ENCODE measurements at regions not wholly inside any gene's neighbourhood (a gene's known extent, or its start where the extent isn't known, plus 50 kb on each side); places are given as distances from the start of the nearest gene placed in this dataset.

DNA sequence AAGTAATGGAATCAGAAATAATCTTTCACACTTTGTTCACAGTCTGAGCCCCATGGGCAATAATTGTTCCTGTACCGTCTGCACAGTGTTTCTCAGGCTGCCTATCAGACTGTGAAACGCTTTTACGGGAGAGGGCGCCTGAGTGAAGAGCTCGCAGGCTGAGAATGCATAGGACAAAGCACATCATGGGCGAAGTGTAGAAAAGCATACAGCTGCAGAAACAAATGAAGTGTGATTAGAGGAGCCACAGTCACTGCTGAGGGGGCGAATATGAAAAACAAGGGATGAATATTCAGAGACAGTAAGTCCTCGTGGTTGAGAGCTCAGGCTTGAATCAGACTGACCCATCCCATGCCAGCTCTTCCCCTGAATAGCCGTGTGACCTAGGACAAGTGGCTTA is 438.4 kb upstream of the DCN start:
- H3K36me3 Mint-ChIP-seq (ENCODE audit: low read depth, unreplicated experiment) = no peaks in the 10 kb centered on the region
- H3K9me3 Mint-ChIP-seq (ENCODE audit: unreplicated experiment) = peaks cover 2% of the 10 kb centered on the region
- H3K27me3 ChIP-seq (ENCODE audit: insufficient read depth, low read length) = no peaks in the 10 kb centered on the region
- no peaks in the 10 kb centered on the region for H3K9me3 ChIP-seq (ENCODE audit: insufficient read depth, low read depth, low read length)
- no peak overlapping the region for H3K4me3 ChIP-seq (ENCODE audit: insufficient read depth, low read depth, low read length)
- no peak for FAIRE-seq
- H3K4me3 Mint-ChIP-seq (ENCODE audit: unreplicated experiment) = no peak overlapping the region
- H3K4me2 ChIP-seq (ENCODE audit: low read length) = no peak overlapping the region
- no peaks in the 10 kb centered on the region for H3K4me1 ChIP-seq (ENCODE audit: insufficient read depth, low read length)
- no peaks in the 10 kb centered on the region for H3K79me2 ChIP-seq (ENCODE audit: insufficient read depth, low read length)
- no peak overlapping the region for H3K27ac Mint-ChIP-seq (ENCODE audit: unreplicated experiment)
- H3K27me3 Mint-ChIP-seq (ENCODE audit: low read depth, unreplicated experiment) = no peaks in the 10 kb centered on the region
- H3K36me3 ChIP-seq (ENCODE audit: insufficient read depth, low read length) = no peaks in the 10 kb centered on the region
- no peak overlapping the region for H3K27ac ChIP-seq (ENCODE audit: low read depth, low read length)
- no peak for DNase-seq (ENCODE audit: low read depth)
- H4K20me1 ChIP-seq (ENCODE audit: insufficient read depth, low read length) = no peaks in the 10 kb centered on the region
- H3K4me1 Mint-ChIP-seq (ENCODE audit: low read depth, unreplicated experiment) = peaks cover 7% of the 10 kb centered on the region
- H2AFZ ChIP-seq (ENCODE audit: low read depth, low read length) = peak overlapping the region; percentile 57
- TF ChIP-seq, protein P1, sequence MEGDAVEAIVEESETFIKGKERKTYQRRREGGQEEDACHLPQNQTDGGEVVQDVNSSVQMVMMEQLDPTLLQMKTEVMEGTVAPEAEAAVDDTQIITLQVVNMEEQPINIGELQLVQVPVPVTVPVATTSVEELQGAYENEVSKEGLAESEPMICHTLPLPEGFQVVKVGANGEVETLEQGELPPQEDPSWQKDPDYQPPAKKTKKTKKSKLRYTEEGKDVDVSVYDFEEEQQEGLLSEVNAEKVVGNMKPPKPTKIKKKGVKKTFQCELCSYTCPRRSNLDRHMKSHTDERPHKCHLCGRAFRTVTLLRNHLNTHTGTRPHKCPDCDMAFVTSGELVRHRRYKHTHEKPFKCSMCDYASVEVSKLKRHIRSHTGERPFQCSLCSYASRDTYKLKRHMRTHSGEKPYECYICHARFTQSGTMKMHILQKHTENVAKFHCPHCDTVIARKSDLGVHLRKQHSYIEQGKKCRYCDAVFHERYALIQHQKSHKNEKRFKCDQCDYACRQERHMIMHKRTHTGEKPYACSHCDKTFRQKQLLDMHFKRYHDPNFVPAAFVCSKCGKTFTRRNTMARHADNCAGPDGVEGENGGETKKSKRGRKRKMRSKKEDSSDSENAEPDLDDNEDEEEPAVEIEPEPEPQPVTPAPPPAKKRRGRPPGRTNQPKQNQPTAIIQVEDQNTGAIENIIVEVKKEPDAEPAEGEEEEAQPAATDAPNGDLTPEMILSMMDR (IDR thresholded peaks at IDR 0.05; ENCODE audit: insufficient read depth, low read depth, low read length) = no peak
- TF ChIP-seq EZH2 (IDR thresholded peaks at IDR 0.05; ENCODE audit: insufficient read depth, low read length) = no peak
- H3K9ac ChIP-seq (ENCODE audit: low read length) = no peak overlapping the region

DNA sequence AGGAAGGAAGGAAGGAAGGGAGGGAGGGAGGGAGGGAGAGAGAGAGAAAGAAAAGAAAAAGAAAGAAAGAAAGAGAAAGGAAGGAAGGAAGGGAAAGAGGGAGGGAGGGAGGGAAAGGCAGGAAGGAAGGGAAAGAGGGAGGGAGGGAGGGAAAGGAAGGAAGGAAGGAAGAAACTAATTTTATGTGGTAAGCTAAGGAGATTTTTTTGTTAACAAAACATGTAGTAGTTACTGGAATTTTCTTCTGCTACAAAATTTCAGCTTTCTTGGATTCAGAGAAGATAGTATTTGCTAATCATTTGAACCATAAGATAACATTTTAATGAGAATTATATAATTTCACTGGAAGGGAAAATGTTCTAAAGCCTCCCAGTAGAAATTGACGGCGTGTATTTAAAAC is 437.8 kb upstream of the DCN start:
- Mint-ChIP-seq H3K27ac (ENCODE audit: unreplicated experiment) (no peak overlapping the region), H3K4me3 (ENCODE audit: unreplicated experiment) (no peak overlapping the region), H3K4me1 (ENCODE audit: low read depth, unreplicated experiment) (peaks cover 7% of the 10 kb centered on the region), H3K9me3 (ENCODE audit: unreplicated experiment) (no peaks in the 10 kb centered on the region), H3K36me3 (ENCODE audit: low read depth, unreplicated experiment) (no peaks in the 10 kb centered on the region), H3K27me3 (ENCODE audit: low read depth, unreplicated experiment) (no peaks in the 10 kb centered on the region)
- Histone ChIP-seq H3K27ac (ENCODE audit: low read depth, low read length) (no peak overlapping the region), H3K4me3 (ENCODE audit: insufficient read depth, low read depth, low read length) (no peak overlapping the region), H3K36me3 (ENCODE audit: insufficient read depth, low read length) (no peaks in the 10 kb centered on the region), H3K79me2 (ENCODE audit: insufficient read depth, low read length) (no peaks in the 10 kb centered on the region), H3K9me3 (ENCODE audit: insufficient read depth, low read depth, low read length) (no peaks in the 10 kb centered on the region), H2AFZ (ENCODE audit: low read depth, low read length) (no peak overlapping the region), H3K4me1 (ENCODE audit: insufficient read depth, low read length) (no peaks in the 10 kb centered on the region), H3K4me2 (ENCODE audit: low read length) (no peak overlapping the region), H4K20me1 (ENCODE audit: insufficient read depth, low read length) (no peaks in the 10 kb centered on the region), H3K9ac (ENCODE audit: low read length) (no peak overlapping the region), H3K27me3 (ENCODE audit: insufficient read depth, low read length) (no peaks in the 10 kb centered on the region)
- TF ChIP-seq, protein P1 (IDR thresholded peaks at IDR 0.05; ENCODE audit: insufficient read depth, low read depth, low read length) = no peak
- TF ChIP-seq EZH2 (IDR thresholded peaks at IDR 0.05; ENCODE audit: insufficient read depth, low read length) = no peak
- DNase-seq (ENCODE audit: low read depth) (no peak), FAIRE-seq (no peak)

DNA sequence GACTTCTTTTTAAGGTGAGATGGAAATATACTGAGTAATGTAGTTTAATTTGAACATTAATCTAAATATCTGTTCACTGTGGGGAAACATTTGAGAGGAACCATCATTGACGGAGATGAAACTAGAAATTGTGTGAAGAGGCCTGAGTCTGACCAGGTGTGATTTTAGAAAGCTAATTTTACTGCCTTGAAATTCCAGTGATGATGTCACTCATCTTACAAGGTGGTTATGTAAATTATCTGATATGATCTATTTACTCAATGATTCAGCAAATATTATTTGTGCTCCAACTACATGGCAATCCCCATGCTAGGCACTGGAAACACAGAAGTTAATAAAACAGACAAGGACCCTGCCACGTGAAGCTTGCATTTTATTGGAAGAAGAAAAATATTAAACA is 435.7 kb upstream of the DCN start:
- no peaks in the 10 kb centered on the region for H3K79me2 ChIP-seq (ENCODE audit: insufficient read depth, low read length)
- H4K20me1 ChIP-seq (ENCODE audit: insufficient read depth, low read length) = no peaks in the 10 kb centered on the region
- H3K9me3 Mint-ChIP-seq (ENCODE audit: unreplicated experiment) = no peaks in the 10 kb centered on the region
- DNase-seq (ENCODE audit: low read depth) (no peak), FAIRE-seq (no peak)
- no peak overlapping the region for H3K27ac ChIP-seq (ENCODE audit: low read depth, low read length)
- H3K36me3 ChIP-seq (ENCODE audit: insufficient read depth, low read length) = no peaks in the 10 kb centered on the region
- H3K9ac ChIP-seq (ENCODE audit: low read length) = no peak overlapping the region
- H2AFZ ChIP-seq (ENCODE audit: low read depth, low read length) = no peak overlapping the region
- TF ChIP-seq, protein P1 (IDR thresholded peaks at IDR 0.05; ENCODE audit: insufficient read depth, low read depth, low read length) = no peak
- no peak for TF ChIP-seq EZH2 (IDR thresholded peaks at IDR 0.05; ENCODE audit: insufficient read depth, low read length)
- peaks cover 7% of the 10 kb centered on the region for H3K4me1 Mint-ChIP-seq (ENCODE audit: low read depth, unreplicated experiment)
- H3K4me2 ChIP-seq (ENCODE audit: low read length) = no peak overlapping the region
- no peaks in the 10 kb centered on the region for H3K9me3 ChIP-seq (ENCODE audit: insufficient read depth, low read depth, low read length)
- H3K4me1 ChIP-seq (ENCODE audit: insufficient read depth, low read length) = no peaks in the 10 kb centered on the region
- H3K27me3 ChIP-seq (ENCODE audit: insufficient read depth, low read length) = no peaks in the 10 kb centered on the region
- H3K27me3 Mint-ChIP-seq (ENCODE audit: low read depth, unreplicated experiment) = no peaks in the 10 kb centered on the region
- no peak overlapping the region for H3K27ac Mint-ChIP-seq (ENCODE audit: unreplicated experiment)
- H3K4me3 Mint-ChIP-seq (ENCODE audit: unreplicated experiment) = no peak overlapping the region
- H3K4me3 ChIP-seq (ENCODE audit: insufficient read depth, low read depth, low read length) = no peak overlapping the region
- H3K36me3 Mint-ChIP-seq (ENCODE audit: low read depth, unreplicated experiment) = no peaks in the 10 kb centered on the region
